ENCODE measurements at regions not wholly inside any gene's neighbourhood (a gene's known extent, or its start where the extent isn't known, plus 50 kb on each side); places are given as distances from the start of the nearest gene placed in this dataset.

DNA sequence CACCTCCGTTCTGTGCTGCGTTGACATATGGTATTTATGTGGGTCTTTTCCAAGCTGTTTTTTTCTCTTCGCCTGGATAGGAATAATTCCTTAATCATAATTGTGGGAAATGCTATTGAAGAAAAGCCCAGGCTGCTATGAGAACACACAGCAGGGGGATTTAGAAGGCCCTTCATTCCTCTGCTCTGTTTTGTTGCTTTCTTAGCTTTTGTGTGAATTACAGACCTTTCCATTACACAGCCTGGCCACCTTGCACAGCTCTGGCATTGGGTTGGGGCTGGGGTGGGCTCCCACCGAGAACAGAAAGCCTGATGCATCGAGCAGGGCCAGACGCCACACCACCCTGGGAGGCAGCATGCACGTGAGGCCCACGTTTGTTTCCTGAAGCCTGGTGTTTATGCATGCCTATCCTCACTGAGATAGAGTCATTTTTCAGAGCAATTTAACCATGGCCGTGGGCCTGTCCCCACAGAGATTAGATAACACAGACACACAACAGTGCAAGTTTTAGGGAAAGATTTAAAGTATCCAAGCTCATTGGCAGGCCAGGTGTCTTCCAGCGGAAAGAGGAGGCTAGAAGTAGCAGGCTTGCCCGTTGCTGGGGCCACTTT lies 287.6 kb upstream of the PWP1 start:
- DNase-seq (ENCODE audit: low read depth in 2 of 2): peak in 1 of 2 donors; percentile 30
- Histone ChIP-seq H4K20me1 (ENCODE audit: control insufficient read depth, extremely low read depth, insufficient read depth, low read length) (no peaks in the 10 kb centered on the region), H3K27ac (ENCODE audit: insufficient read depth, low read length) (no peak overlapping the region), H3K36me3 (ENCODE audit: control insufficient read depth, insufficient read depth, low read length) (no peaks in the 10 kb centered on the region), H2AFZ (ENCODE audit: low read length) (no peak overlapping the region), H3K4me1 (ENCODE audit: control insufficient read depth, extremely low read depth, insufficient read depth, low read length) (no peaks in the 10 kb centered on the region), H3K79me2 (ENCODE audit: control insufficient read depth, insufficient read depth, low read length) (no peaks in the 10 kb centered on the region), H3K9me3 (ENCODE audit: control insufficient read depth, insufficient read depth, low read depth, low read length) (no peaks in the 10 kb centered on the region), H3K27me3 (ENCODE audit: control insufficient read depth, insufficient read depth, low read length) (no peaks in the 10 kb centered on the region), H3K4me2 (ENCODE audit: extremely low read depth, insufficient read depth, low read length) (no peak overlapping the region), H3K9ac (ENCODE audit: insufficient read depth, low read length) (no peak overlapping the region), H3K4me3 (replicated peaks in 1 of 4; ENCODE audit: control extremely low read depth in 1 of 4, insufficient read depth in 1 of 4, low read depth in 3 of 4, low read length in 4 of 4) (no peak overlapping the region)
- TF ChIP-seq EZH2 (IDR thresholded peaks at IDR 0.05; ENCODE audit: low read length, missing control alignments): no peak
- TF ChIP-seq, protein P1, sequence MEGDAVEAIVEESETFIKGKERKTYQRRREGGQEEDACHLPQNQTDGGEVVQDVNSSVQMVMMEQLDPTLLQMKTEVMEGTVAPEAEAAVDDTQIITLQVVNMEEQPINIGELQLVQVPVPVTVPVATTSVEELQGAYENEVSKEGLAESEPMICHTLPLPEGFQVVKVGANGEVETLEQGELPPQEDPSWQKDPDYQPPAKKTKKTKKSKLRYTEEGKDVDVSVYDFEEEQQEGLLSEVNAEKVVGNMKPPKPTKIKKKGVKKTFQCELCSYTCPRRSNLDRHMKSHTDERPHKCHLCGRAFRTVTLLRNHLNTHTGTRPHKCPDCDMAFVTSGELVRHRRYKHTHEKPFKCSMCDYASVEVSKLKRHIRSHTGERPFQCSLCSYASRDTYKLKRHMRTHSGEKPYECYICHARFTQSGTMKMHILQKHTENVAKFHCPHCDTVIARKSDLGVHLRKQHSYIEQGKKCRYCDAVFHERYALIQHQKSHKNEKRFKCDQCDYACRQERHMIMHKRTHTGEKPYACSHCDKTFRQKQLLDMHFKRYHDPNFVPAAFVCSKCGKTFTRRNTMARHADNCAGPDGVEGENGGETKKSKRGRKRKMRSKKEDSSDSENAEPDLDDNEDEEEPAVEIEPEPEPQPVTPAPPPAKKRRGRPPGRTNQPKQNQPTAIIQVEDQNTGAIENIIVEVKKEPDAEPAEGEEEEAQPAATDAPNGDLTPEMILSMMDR (conservative IDR thresholded peaks at IDR 0.05 in 1 of 2, IDR thresholded peaks at IDR 0.05 in 1 of 2; ENCODE audit: low read depth in 1 of 2, low read length in 2 of 2): no peak

- Histone ChIP-seq H3K4me2 (ENCODE audit: extremely low read depth, insufficient read depth, low read length) (no peak overlapping the region), H3K79me2 (ENCODE audit: control insufficient read depth, insufficient read depth, low read length) (no peaks in the 10 kb centered on the region), H4K20me1 (ENCODE audit: control insufficient read depth, extremely low read depth, insufficient read depth, low read length) (no peaks in the 10 kb centered on the region), H2AFZ (ENCODE audit: low read length) (no peak overlapping the region), H3K27ac (ENCODE audit: insufficient read depth, low read length) (no peak overlapping the region), H3K9ac (ENCODE audit: insufficient read depth, low read length) (no peak overlapping the region), H3K4me1 (ENCODE audit: control insufficient read depth, extremely low read depth, insufficient read depth, low read length) (no peaks in the 10 kb centered on the region), H3K4me3 (replicated peaks in 1 of 4; ENCODE audit: control extremely low read depth in 1 of 4, insufficient read depth in 1 of 4, low read depth in 3 of 4, low read length in 4 of 4) (no peak overlapping the region), H3K36me3 (ENCODE audit: control insufficient read depth, insufficient read depth, low read length) (no peaks in the 10 kb centered on the region), H3K27me3 (ENCODE audit: control insufficient read depth, insufficient read depth, low read length) (no peaks in the 10 kb centered on the region), H3K9me3 (ENCODE audit: control insufficient read depth, insufficient read depth, low read depth, low read length) (no peaks in the 10 kb centered on the region)
- TF ChIP-seq, protein P1 (conservative IDR thresholded peaks at IDR 0.05 in 1 of 2, IDR thresholded peaks at IDR 0.05 in 1 of 2; ENCODE audit: low read depth in 1 of 2, low read length in 2 of 2): no peak
- peak in 1 of 2 donors; percentile 80 for DNase-seq (ENCODE audit: low read depth in 2 of 2)
These were observed 286.6 kb upstream of the PWP1 start for GRCh38 chr12:107399046-107399445.

DNA sequence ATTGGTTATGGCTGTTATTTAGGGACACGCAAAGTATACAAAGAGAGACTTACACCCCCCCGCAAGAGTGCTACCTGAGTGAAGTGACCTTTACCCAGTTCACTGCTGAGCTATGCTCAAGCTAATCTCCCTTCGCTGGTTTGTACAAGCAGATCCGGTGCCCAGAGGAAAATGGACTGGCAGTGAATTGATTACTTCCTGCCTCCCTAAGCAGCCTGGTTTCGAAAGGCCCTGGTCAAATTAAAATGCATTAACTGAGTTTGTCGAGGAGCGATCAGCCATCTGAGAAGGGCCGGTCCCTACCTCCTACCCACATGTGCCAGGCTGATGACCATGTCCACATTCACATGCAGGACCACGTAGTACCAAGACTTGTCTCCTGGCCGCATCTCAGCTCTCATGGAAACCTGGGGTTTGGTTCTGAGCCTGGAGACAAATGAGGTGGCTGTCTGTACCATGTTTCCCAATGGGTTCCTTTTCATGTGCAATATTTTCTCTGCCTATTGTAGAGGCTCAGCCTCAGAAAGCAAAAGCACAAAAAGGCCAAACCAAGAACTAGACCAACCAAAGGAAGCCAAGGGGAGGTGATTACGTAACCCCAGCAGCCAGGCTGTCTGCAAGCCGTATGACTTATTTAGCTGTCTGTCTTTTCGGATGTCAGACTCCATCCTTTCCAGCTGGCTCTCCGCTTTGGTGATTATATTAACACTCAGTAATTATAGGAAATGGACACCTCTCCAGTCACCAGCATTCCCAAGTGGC lies 284.7 kb upstream of the PWP1 start:
- peak; percentile 27 to 73 for DNase-seq (ENCODE audit: low read depth in 2 of 2)
- no peak overlapping the region for H3K9ac ChIP-seq (ENCODE audit: insufficient read depth, low read length)
- H3K79me2 ChIP-seq (ENCODE audit: control insufficient read depth, insufficient read depth, low read length): no peaks in the 10 kb centered on the region
- no peak overlapping the region for H3K4me3 ChIP-seq (replicated peaks in 1 of 4; ENCODE audit: control extremely low read depth in 1 of 4, insufficient read depth in 1 of 4, low read depth in 3 of 4, low read length in 4 of 4)
- H3K27ac ChIP-seq (ENCODE audit: insufficient read depth, low read length): no peak overlapping the region
- no peaks in the 10 kb centered on the region for H3K9me3 ChIP-seq (ENCODE audit: control insufficient read depth, insufficient read depth, low read depth, low read length)
- H3K27me3 ChIP-seq (ENCODE audit: control insufficient read depth, insufficient read depth, low read length): no peaks in the 10 kb centered on the region
- H2AFZ ChIP-seq (ENCODE audit: low read length): no peak overlapping the region
- TF ChIP-seq, protein P1 (conservative IDR thresholded peaks at IDR 0.05 in 1 of 2, IDR thresholded peaks at IDR 0.05 in 1 of 2; ENCODE audit: low read depth in 1 of 2, low read length in 2 of 2): no peak
- TF ChIP-seq EZH2 (IDR thresholded peaks at IDR 0.05; ENCODE audit: low read length, missing control alignments): no peak
- H3K4me2 ChIP-seq (ENCODE audit: extremely low read depth, insufficient read depth, low read length): no peak overlapping the region
- H3K36me3 ChIP-seq (ENCODE audit: control insufficient read depth, insufficient read depth, low read length): no peaks in the 10 kb centered on the region
- no peaks in the 10 kb centered on the region for H4K20me1 ChIP-seq (ENCODE audit: control insufficient read depth, extremely low read depth, insufficient read depth, low read length)
- no peaks in the 10 kb centered on the region for H3K4me1 ChIP-seq (ENCODE audit: control insufficient read depth, extremely low read depth, insufficient read depth, low read length)

All from fibroblast of lung (primary cell).